GDM1 (cell line): ENCODE measurements at regions not wholly inside any gene's neighbourhood (a gene's known extent, or its start where the extent isn't known, plus 50 kb on each side); places are given as distances from the start of the nearest gene placed in this dataset.

Source experiments
- DNase-seq: peaks from one replicate; lab custom pipeline; 2025; lab: John Stamatoyannopoulos, UW

- DNase-seq, result no peak
Measured at GRCh38 chr4:31058656-31059055, 338.5 kb downstream of the PCDH7 start.

GRCh38 chr4:31059753-31060522, 339.8 kb downstream of the PCDH7 start:
- DNase-seq, result no peak

- no peak for DNase-seq
Measured at GRCh38 chr4:31065086-31065485, 344.9 kb downstream of the PCDH7 start.

- DNase-seq, result no peak
Measured at GRCh38 chr4:31068257-31069075, 348.3 kb downstream of the PCDH7 start.

- no peak for DNase-seq
Measured at GRCh38 chr4:31069151-31069550, 349.0 kb downstream of the PCDH7 start.

GRCh38 chr4:31071508-31072486, 351.6 kb downstream of the PCDH7 start:
- DNase-seq, result no peak

GRCh38 chr4:31075969-31076368, 355.8 kb downstream of the PCDH7 start:
- no peak for DNase-seq

- no peak for DNase-seq
Measured at GRCh38 chr4:31078661-31079060, 358.5 kb downstream of the PCDH7 start.

GRCh38 chr4:31080887-31081286, 360.7 kb downstream of the PCDH7 start:
- DNase-seq, result no peak

- no peak for DNase-seq
Measured at GRCh38 chr4:31081366-31081765, 361.2 kb downstream of the PCDH7 start.

- DNase-seq, result no peak
Measured at GRCh38 chr4:31083456-31083855, 363.3 kb downstream of the PCDH7 start.

GRCh38 chr4:31084806-31085416, 364.7 kb downstream of the PCDH7 start:
- DNase-seq, result no peak

GRCh38 chr4:31085689-31086088, 365.5 kb downstream of the PCDH7 start:
- no peak for DNase-seq

- no peak for DNase-seq
Measured at GRCh38 chr4:31086756-31087330, 366.7 kb downstream of the PCDH7 start.

GRCh38 chr4:31088600-31089230, 368.5 kb downstream of the PCDH7 start:
- DNase-seq, result no peak

- no peak for DNase-seq
Measured at GRCh38 chr4:31089815-31090214, 369.6 kb downstream of the PCDH7 start.

GRCh38 chr4:31094474-31094873, 374.3 kb downstream of the PCDH7 start:
- no peak for DNase-seq

- DNase-seq, result no peak
Measured at GRCh38 chr4:31097999-31098398, 377.8 kb downstream of the PCDH7 start.

GRCh38 chr4:31100536-31100935, 380.4 kb downstream of the PCDH7 start:
- no peak for DNase-seq

GRCh38 chr4:31104043-31104442, 383.9 kb downstream of the PCDH7 start:
- no peak for DNase-seq

- DNase-seq, result no peak
Measured at GRCh38 chr4:31104577-31104976, 384.4 kb downstream of the PCDH7 start.
